ENCODE measurements at regions not wholly inside any gene's neighbourhood (a gene's known extent, or its start where the extent isn't known, plus 50 kb on each side); places are given as distances from the start of the nearest gene placed in this dataset.

GRCh38 chr13:59442461-59442860, 721.3 kb downstream of the DIAPH3 start:
- DNase-seq (ENCODE audit: low read depth in 6 of 9, low spot score in 9 of 9), result no peak
- no peak overlapping the region for H3K4me3 ChIP-seq (ENCODE audit: low read length in 2 of 2)
- H3K36me3 ChIP-seq (ENCODE audit: control insufficient read depth in 2 of 2, insufficient read depth in 2 of 2, low read length in 1 of 2), result no peaks in the 10 kb centered on the region
- WGBS, result 90% methylated on average over 4 of the region's 4 CpGs
- no peak overlapping the region for H3K27ac ChIP-seq (ENCODE audit: low read depth in 1 of 2, low read length in 1 of 2)
- H3K27me3 ChIP-seq (ENCODE audit: control insufficient read depth in 2 of 2, insufficient read depth in 1 of 2, low read length in 1 of 2), result no peaks in the 10 kb centered on the region
- H3K4me1 ChIP-seq (ENCODE audit: control insufficient read depth in 2 of 2, insufficient read depth in 2 of 2, low read length in 2 of 2), result peaks cover 0 to 3% of the 10 kb centered on the region in 2 donors
- no peaks in the 10 kb centered on the region for H3K9me3 ChIP-seq (ENCODE audit: control insufficient read depth in 2 of 2, insufficient read depth in 1 of 2, low read length in 1 of 2)

GRCh38 chr13:59442944-59443486, 720.7 kb downstream of the DIAPH3 start:
- 49% methylated on average over 6 of the region's 6 CpGs for WGBS

GRCh38 chr13:59444210-59444857, 719.4 kb downstream of the DIAPH3 start:
- Histone ChIP-seq H3K27me3 (ENCODE audit: control insufficient read depth in 2 of 2, insufficient read depth in 1 of 2, low read length in 1 of 2) (no peaks in the 10 kb centered on the region), H3K4me3 (ENCODE audit: low read length in 2 of 2) (no peak overlapping the region), H3K4me1 (ENCODE audit: control insufficient read depth in 2 of 2, insufficient read depth in 2 of 2, low read length in 2 of 2) (peaks cover 0 to 3% of the 10 kb centered on the region in 2 donors), H3K9me3 (ENCODE audit: control insufficient read depth in 2 of 2, insufficient read depth in 1 of 2, low read length in 1 of 2) (no peaks in the 10 kb centered on the region), H3K27ac (ENCODE audit: low read depth in 1 of 2, low read length in 1 of 2) (no peak overlapping the region), H3K36me3 (ENCODE audit: control insufficient read depth in 2 of 2, insufficient read depth in 2 of 2, low read length in 1 of 2) (no peaks in the 10 kb centered on the region)
- no peak for DNase-seq (ENCODE audit: low read depth in 6 of 9, low spot score in 9 of 9)
- 83% methylated on average over 6 of the region's 6 CpGs for WGBS

More at GRCh38 chr13:59442944-59443486, 720.7 kb downstream of the DIAPH3 start:
- Histone ChIP-seq H3K27ac (ENCODE audit: low read depth in 1 of 2, low read length in 1 of 2) (no peak overlapping the region), H3K4me3 (ENCODE audit: low read length in 2 of 2) (no peak overlapping the region), H3K27me3 (ENCODE audit: control insufficient read depth in 2 of 2, insufficient read depth in 1 of 2, low read length in 1 of 2) (no peaks in the 10 kb centered on the region), H3K4me1 (ENCODE audit: control insufficient read depth in 2 of 2, insufficient read depth in 2 of 2, low read length in 2 of 2) (peaks cover 0 to 3% of the 10 kb centered on the region in 2 donors), H3K36me3 (ENCODE audit: control insufficient read depth in 2 of 2, insufficient read depth in 2 of 2, low read length in 1 of 2) (no peaks in the 10 kb centered on the region), H3K9me3 (ENCODE audit: control insufficient read depth in 2 of 2, insufficient read depth in 1 of 2, low read length in 1 of 2) (no peaks in the 10 kb centered on the region)
- DNase-seq (ENCODE audit: low read depth in 6 of 9, low spot score in 9 of 9), result no peak

- Histone ChIP-seq H3K4me1 (ENCODE audit: control insufficient read depth in 2 of 2, insufficient read depth in 2 of 2, low read length in 2 of 2) (peaks cover 0 to 3% of the 10 kb centered on the region in 2 donors), H3K36me3 (ENCODE audit: control insufficient read depth in 2 of 2, insufficient read depth in 2 of 2, low read length in 1 of 2) (no peaks in the 10 kb centered on the region), H3K27ac (ENCODE audit: low read depth in 1 of 2, low read length in 1 of 2) (no peak overlapping the region), H3K4me3 (ENCODE audit: low read length in 2 of 2) (no peak overlapping the region), H3K9me3 (ENCODE audit: control insufficient read depth in 2 of 2, insufficient read depth in 1 of 2, low read length in 1 of 2) (no peaks in the 10 kb centered on the region), H3K27me3 (ENCODE audit: control insufficient read depth in 2 of 2, insufficient read depth in 1 of 2, low read length in 1 of 2) (no peaks in the 10 kb centered on the region)
- DNase-seq (ENCODE audit: low read depth in 6 of 9, low spot score in 9 of 9), result no peak
- WGBS, result 57% methylated on average over 2 of the region's 2 CpGs
These were observed 717.9 kb downstream of the DIAPH3 start for GRCh38 chr13:59445812-59446211.

- no peaks in the 10 kb centered on the region for H3K9me3 ChIP-seq (ENCODE audit: control insufficient read depth in 2 of 2, insufficient read depth in 1 of 2, low read length in 1 of 2)
- 97% methylated on average over 5 of the region's 5 CpGs for WGBS
- DNase-seq (ENCODE audit: low read depth in 6 of 9, low spot score in 9 of 9), result no peak
- no peaks in the 10 kb centered on the region for H3K36me3 ChIP-seq (ENCODE audit: control insufficient read depth in 2 of 2, insufficient read depth in 2 of 2, low read length in 1 of 2)
- peaks cover 0 to 3% of the 10 kb centered on the region in 2 donors for H3K4me1 ChIP-seq (ENCODE audit: control insufficient read depth in 2 of 2, insufficient read depth in 2 of 2, low read length in 2 of 2)
- no peak overlapping the region for H3K4me3 ChIP-seq (ENCODE audit: low read length in 2 of 2)
- H3K27ac ChIP-seq (ENCODE audit: low read depth in 1 of 2, low read length in 1 of 2), result no peak overlapping the region
- no peaks in the 10 kb centered on the region for H3K27me3 ChIP-seq (ENCODE audit: control insufficient read depth in 2 of 2, insufficient read depth in 1 of 2, low read length in 1 of 2)
These were observed 717.3 kb downstream of the DIAPH3 start for GRCh38 chr13:59446391-59446790.

- H3K4me3 ChIP-seq (ENCODE audit: low read length in 2 of 2), result no peak overlapping the region
- H3K36me3 ChIP-seq (ENCODE audit: control insufficient read depth in 2 of 2, insufficient read depth in 2 of 2, low read length in 1 of 2), result no peaks in the 10 kb centered on the region
- H3K9me3 ChIP-seq (ENCODE audit: control insufficient read depth in 2 of 2, insufficient read depth in 1 of 2, low read length in 1 of 2), result no peaks in the 10 kb centered on the region
- H3K27me3 ChIP-seq (ENCODE audit: control insufficient read depth in 2 of 2, insufficient read depth in 1 of 2, low read length in 1 of 2), result no peaks in the 10 kb centered on the region
- no peaks in the 10 kb centered on the region for H3K4me1 ChIP-seq (ENCODE audit: control insufficient read depth in 2 of 2, insufficient read depth in 2 of 2, low read length in 2 of 2)
- no peak overlapping the region for H3K27ac ChIP-seq (ENCODE audit: low read depth in 1 of 2, low read length in 1 of 2)
- DNase-seq (ENCODE audit: low read depth in 6 of 9, low spot score in 9 of 9), result no peak
These were observed 716.7 kb downstream of the DIAPH3 start for GRCh38 chr13:59447031-59447430.

- Histone ChIP-seq H3K36me3 (ENCODE audit: control insufficient read depth in 2 of 2, insufficient read depth in 2 of 2, low read length in 1 of 2) (no peaks in the 10 kb centered on the region), H3K4me1 (ENCODE audit: control insufficient read depth in 2 of 2, insufficient read depth in 2 of 2, low read length in 2 of 2) (no peaks in the 10 kb centered on the region), H3K27ac (ENCODE audit: low read depth in 1 of 2, low read length in 1 of 2) (no peak overlapping the region), H3K9me3 (ENCODE audit: control insufficient read depth in 2 of 2, insufficient read depth in 1 of 2, low read length in 1 of 2) (no peaks in the 10 kb centered on the region), H3K27me3 (ENCODE audit: control insufficient read depth in 2 of 2, insufficient read depth in 1 of 2, low read length in 1 of 2) (no peaks in the 10 kb centered on the region), H3K4me3 (ENCODE audit: low read length in 2 of 2) (no peak overlapping the region)
- no peak for DNase-seq (ENCODE audit: low read depth in 6 of 9, low spot score in 9 of 9)
- WGBS, result 95% methylated on average over 6 of the region's 6 CpGs
These were observed 715.7 kb downstream of the DIAPH3 start for GRCh38 chr13:59447846-59448620.

- Histone ChIP-seq H3K36me3 (ENCODE audit: control insufficient read depth in 2 of 2, insufficient read depth in 2 of 2, low read length in 1 of 2) (no peaks in the 10 kb centered on the region), H3K4me3 (ENCODE audit: low read length in 2 of 2) (no peak overlapping the region), H3K4me1 (ENCODE audit: control insufficient read depth in 2 of 2, insufficient read depth in 2 of 2, low read length in 2 of 2) (no peaks in the 10 kb centered on the region), H3K27me3 (ENCODE audit: control insufficient read depth in 2 of 2, insufficient read depth in 1 of 2, low read length in 1 of 2) (no peaks in the 10 kb centered on the region), H3K27ac (ENCODE audit: low read depth in 1 of 2, low read length in 1 of 2) (no peak overlapping the region), H3K9me3 (ENCODE audit: control insufficient read depth in 2 of 2, insufficient read depth in 1 of 2, low read length in 1 of 2) (no peaks in the 10 kb centered on the region)
- WGBS, result 87% methylated on average over 4 of the region's 4 CpGs
- no peak for DNase-seq (ENCODE audit: low read depth in 6 of 9, low spot score in 9 of 9)
These were observed 714.0 kb downstream of the DIAPH3 start for GRCh38 chr13:59449750-59450149.

GRCh38 chr13:59450229-59450628, 713.5 kb downstream of the DIAPH3 start:
- no peaks in the 10 kb centered on the region for H3K27me3 ChIP-seq (ENCODE audit: control insufficient read depth in 2 of 2, insufficient read depth in 1 of 2, low read length in 1 of 2)
- no peaks in the 10 kb centered on the region for H3K9me3 ChIP-seq (ENCODE audit: control insufficient read depth in 2 of 2, insufficient read depth in 1 of 2, low read length in 1 of 2)
- H3K4me3 ChIP-seq (ENCODE audit: low read length in 2 of 2), result no peak overlapping the region
- DNase-seq (ENCODE audit: low read depth in 6 of 9, low spot score in 9 of 9), result no peak
- no peak overlapping the region for H3K27ac ChIP-seq (ENCODE audit: low read depth in 1 of 2, low read length in 1 of 2)
- no peaks in the 10 kb centered on the region for H3K4me1 ChIP-seq (ENCODE audit: control insufficient read depth in 2 of 2, insufficient read depth in 2 of 2, low read length in 2 of 2)
- WGBS, result 97% methylated on average over 1 of the region's 1 CpG
- no peaks in the 10 kb centered on the region for H3K36me3 ChIP-seq (ENCODE audit: control insufficient read depth in 2 of 2, insufficient read depth in 2 of 2, low read length in 1 of 2)

Measured in thymus (tissue), 11 donors.